ENCODE measurements at regions not wholly inside any gene's neighbourhood (a gene's known extent, or its start where the extent isn't known, plus 50 kb on each side); places are given as distances from the start of the nearest gene placed in this dataset.
"Not testable (repeated sequence)": the region's sequence is repeated elsewhere in the genome, so short reads cannot be mapped to it uniquely, and the experiment has no call there.

GRCh38 chr2:14779252-14779651, 146.7 kb downstream of the LRATD1 start:
- H3K27ac ChIP-seq: no peak overlapping the region
- TF ChIP-seq ZFX (IDR thresholded peaks at IDR 0.05; ENCODE audit: borderline replicate concordance): no peak
- no peak for TF ChIP-seq CTCF (IDR thresholded peaks at IDR 0.05)

- peak overlapping the region; percentile 82 for H3K27ac ChIP-seq
- TF ChIP-seq CTCF (IDR thresholded peaks at IDR 0.05) (no peak), ZFX (IDR thresholded peaks at IDR 0.05; ENCODE audit: borderline replicate concordance) (no peak)
These were observed 148.6 kb downstream of the LRATD1 start for GRCh38 chr2:14781142-14781541.

- not testable (repeated sequence) for H3K27ac ChIP-seq
These were observed 156.3 kb downstream of the LRATD1 start for GRCh38 chr2:14788814-14789213.

GRCh38 chr2:14790041-14790640, 157.6 kb downstream of the LRATD1 start:
- no peak for TF ChIP-seq ZFX (IDR thresholded peaks at IDR 0.05; ENCODE audit: borderline replicate concordance)
- TF ChIP-seq CTCF (IDR thresholded peaks at IDR 0.05): no peak
- no peak overlapping the region for H3K27ac ChIP-seq

GRCh38 chr2:14803994-14804393, 171.5 kb downstream of the LRATD1 start:
- H3K27ac ChIP-seq: no peak overlapping the region
- no peak for TF ChIP-seq CTCF (IDR thresholded peaks at IDR 0.05)

GRCh38 chr2:14804902-14805301, 172.4 kb downstream of the LRATD1 start:
- TF ChIP-seq CTCF (IDR thresholded peaks at IDR 0.05): no peak
- no peak for TF ChIP-seq ZFX (IDR thresholded peaks at IDR 0.05; ENCODE audit: borderline replicate concordance)
- no peak overlapping the region for H3K27ac ChIP-seq

GRCh38 chr2:14806613-14807012, 174.1 kb downstream of the LRATD1 start:
- H3K27ac ChIP-seq: no peak overlapping the region
- no peak for TF ChIP-seq CTCF (IDR thresholded peaks at IDR 0.05)
- TF ChIP-seq ZFX (IDR thresholded peaks at IDR 0.05; ENCODE audit: borderline replicate concordance): no peak

- no peak overlapping the region for H3K27ac ChIP-seq
- TF ChIP-seq CTCF (IDR thresholded peaks at IDR 0.05) (no peak), ZFX (IDR thresholded peaks at IDR 0.05; ENCODE audit: borderline replicate concordance) (no peak)
These were observed 182.7 kb downstream of the LRATD1 start for GRCh38 chr2:14815201-14815600.

All from 22Rv1 (cell line).